Eye (tissue), 1 donor: ENCODE measurements at regions not wholly inside any gene's neighbourhood (a gene's known extent, or its start where the extent isn't known, plus 50 kb on each side); places are given as distances from the start of the nearest gene placed in this dataset.
"Not testable (repeated sequence)": the region's sequence is repeated elsewhere in the genome, so short reads cannot be mapped to it uniquely, and the experiment has no call there.

ENCODE experiments used
- DNase-seq: peaks from one replicate; pipeline ENCODE4 v3.0.0-alpha.2; 2015

- no peak for DNase-seq
These were observed 113.8 kb upstream of the PPP2R3B start for GRCh38 chrX:500481-501010.

GRCh38 chrX:506341-506740 lies 119.6 kb upstream of the PPP2R3B start:
- DNase-seq: no peak

- DNase-seq: no peak
These were observed 121.5 kb upstream of the PPP2R3B start for GRCh38 chrX:508163-508562.

GRCh38 chrX:508821-509220 lies 121.8 kb upstream of the SHOX start:
- not testable (repeated sequence) for DNase-seq

- not testable (repeated sequence) for DNase-seq
These were observed 119.5 kb upstream of the SHOX start for GRCh38 chrX:511089-511488.

GRCh38 chrX:518319-518718 lies 112.3 kb upstream of the SHOX start:
- DNase-seq: no peak

GRCh38 chrX:519741-520140 lies 110.8 kb upstream of the SHOX start:
- no peak for DNase-seq

GRCh38 chrX:522456-522855 lies 108.1 kb upstream of the SHOX start:
- no peak for DNase-seq

GRCh38 chrX:525134-525533 lies 105.5 kb upstream of the SHOX start:
- DNase-seq: no peak

GRCh38 chrX:526295-527224 lies 104.0 kb upstream of the SHOX start:
- peak; percentile 19 for DNase-seq

- no peak for DNase-seq
These were observed 99.6 kb upstream of the SHOX start for GRCh38 chrX:530726-531610.

- no peak for DNase-seq
These were observed 99.0 kb upstream of the SHOX start for GRCh38 chrX:531611-531936.

- no peak for DNase-seq
These were observed 95.8 kb upstream of the SHOX start for GRCh38 chrX:534804-535203.

- DNase-seq: no peak
These were observed 94.0 kb upstream of the SHOX start for GRCh38 chrX:536616-537015.

GRCh38 chrX:537151-537550 lies 93.4 kb upstream of the SHOX start:
- DNase-seq: no peak

GRCh38 chrX:538311-538710 lies 92.3 kb upstream of the SHOX start:
- no peak for DNase-seq

GRCh38 chrX:541006-541405 lies 89.6 kb upstream of the SHOX start:
- DNase-seq: not testable (repeated sequence)

GRCh38 chrX:542179-542578 lies 88.4 kb upstream of the SHOX start:
- DNase-seq: no peak

GRCh38 chrX:545452-545885 lies 85.1 kb upstream of the SHOX start:
- peak; percentile 33 for DNase-seq

- DNase-seq: no peak
These were observed 80.1 kb upstream of the SHOX start for GRCh38 chrX:550514-550913.

GRCh38 chrX:551306-551705 lies 79.3 kb upstream of the SHOX start:
- DNase-seq: no peak

GRCh38 chrX:552496-552895 lies 78.1 kb upstream of the SHOX start:
- no peak for DNase-seq

GRCh38 chrX:554271-554670 lies 76.3 kb upstream of the SHOX start:
- no peak for DNase-seq
